Activated T-helper 2 cell treated with anti-CD3 and anti-CD28 coated beads, Interferon-gamma antibody, Interleukin-2, Interleukin-4, amounts not matched to agents 10 μg/mL and 5 μg/mL and 100 μg/mL, durations not matched to agents 14 hours and 24 hours and 36 hours (primary cell): ENCODE measurements at regions not wholly inside any gene's neighbourhood (a gene's known extent, or its start where the extent isn't known, plus 50 kb on each side); places are given as distances from the start of the nearest gene placed in this dataset.

Source experiments
- DNase-seq: peaks from one replicate; pipeline ENCODE4 v3.0.0; 2021; ENCODE audit warnings: low spot score
- H3K27ac Mint-ChIP-seq: one replicate; pipeline ENCODE4 v1.8.0; 2021; ENCODE audit warnings: mixed read lengths
- H3K27me3 Mint-ChIP-seq: one replicate; pipeline ENCODE4 v1.8.0; 2021; ENCODE audit warnings: low read depth, mixed read lengths
- H3K36me3 Mint-ChIP-seq: one replicate; pipeline ENCODE4 v1.8.0; 2021; ENCODE audit warnings: low read depth, mixed read lengths
- H3K4me1 Mint-ChIP-seq: one replicate; pipeline ENCODE4 v1.8.0; 2021; ENCODE audit warnings: low read depth, mixed read lengths
- H3K4me3 Mint-ChIP-seq: one replicate; pipeline ENCODE4 v1.8.0; 2021; ENCODE audit warnings: low read depth, mild to moderate bottlenecking, moderate library complexity, mixed read lengths
- H3K9me3 Mint-ChIP-seq: one replicate; pipeline ENCODE4 v1.8.0; 2021; ENCODE audit warnings: mixed read lengths
- intact Hi-C: fragments of 100-400 bp; cut with micrococcal nuclease; formaldehyde crosslinking; loops from one replicate; pipeline ENCODE4 v1.15.1; 2023

DNA sequence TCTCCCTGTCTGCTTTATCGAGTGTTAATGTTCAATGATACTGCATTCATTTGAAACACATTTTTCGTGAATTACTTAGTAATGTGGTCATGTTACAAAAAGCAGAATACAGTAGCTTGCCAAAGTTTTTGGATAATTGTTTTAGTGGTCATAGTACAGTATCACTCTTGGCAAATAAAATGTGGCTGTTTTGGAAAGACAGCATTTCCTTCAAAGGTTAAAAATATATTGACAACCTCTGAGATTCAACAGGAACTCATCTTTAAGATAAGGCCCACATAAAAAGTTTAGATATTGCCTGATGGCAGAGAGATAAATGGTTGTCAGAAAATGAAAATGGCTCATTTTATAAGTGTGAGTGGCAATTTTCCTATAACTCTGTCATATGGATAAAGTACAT is 297.7 kb upstream of the MAN1A1 start:
- Mint-ChIP-seq H3K27ac (no peak overlapping the region), H3K27me3 (peaks cover 30% of the 10 kb centered on the region), H3K9me3 (no peaks in the 10 kb centered on the region), H3K36me3 (no peaks in the 10 kb centered on the region), H3K4me3 (no peak overlapping the region), H3K4me1 (no peaks in the 10 kb centered on the region)
- intact Hi-C loops: no loop called here
- no peak for DNase-seq

DNA sequence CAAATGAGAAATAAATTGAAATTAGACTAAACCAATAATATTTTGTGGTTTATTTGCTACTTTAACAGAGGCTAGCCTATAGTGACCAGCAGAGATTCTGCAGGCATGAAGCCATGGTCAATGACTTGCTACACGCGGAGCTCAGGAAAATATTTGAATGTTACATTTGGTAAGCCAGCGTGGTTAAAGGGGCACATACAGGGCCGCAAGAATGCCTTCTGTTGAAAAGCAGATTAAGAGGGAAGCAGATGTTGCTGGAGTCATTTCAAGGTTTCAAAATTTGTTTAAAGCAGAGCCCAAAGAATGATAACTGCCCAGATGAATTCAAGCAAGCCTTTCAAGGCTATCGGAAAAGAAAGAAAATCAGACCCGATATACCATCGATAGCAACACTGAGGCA is 294.3 kb upstream of the MAN1A1 start:
- no peaks in the 10 kb centered on the region for H3K4me1 Mint-ChIP-seq
- no peaks in the 10 kb centered on the region for H3K36me3 Mint-ChIP-seq
- intact Hi-C loops: no loop called here
- H3K4me3 Mint-ChIP-seq: no peak overlapping the region
- DNase-seq: no peak
- H3K27ac Mint-ChIP-seq: no peak overlapping the region
- no peaks in the 10 kb centered on the region for H3K9me3 Mint-ChIP-seq
- H3K27me3 Mint-ChIP-seq: peaks cover 32% of the 10 kb centered on the region

DNA sequence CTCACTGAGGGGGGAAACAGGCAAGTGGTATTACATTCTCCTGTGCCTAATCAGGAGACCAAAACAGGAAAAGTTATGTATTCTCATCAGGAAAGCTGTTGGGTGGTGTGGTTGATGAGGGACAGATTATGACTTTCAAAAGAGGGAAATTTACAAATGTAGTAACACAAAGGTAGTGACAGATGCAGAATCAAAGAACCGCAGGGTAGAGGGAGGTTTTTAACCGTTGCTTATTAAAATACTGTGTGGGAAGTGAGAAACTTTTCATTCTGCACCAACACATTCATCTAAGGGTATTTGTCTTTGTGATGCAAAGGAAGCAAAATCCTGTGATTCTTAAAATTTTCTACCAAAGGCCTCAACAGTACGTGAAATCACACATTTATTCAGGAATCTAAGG is 288.2 kb upstream of the MAN1A1 start:
- Mint-ChIP-seq H3K27me3 (peaks cover 8% of the 10 kb centered on the region), H3K9me3 (no peaks in the 10 kb centered on the region), H3K4me1 (peaks cover 8% of the 10 kb centered on the region), H3K4me3 (no peak overlapping the region), H3K36me3 (no peaks in the 10 kb centered on the region), H3K27ac (no peak overlapping the region)
- intact Hi-C loops: no loop called here
- DNase-seq: no peak

DNA sequence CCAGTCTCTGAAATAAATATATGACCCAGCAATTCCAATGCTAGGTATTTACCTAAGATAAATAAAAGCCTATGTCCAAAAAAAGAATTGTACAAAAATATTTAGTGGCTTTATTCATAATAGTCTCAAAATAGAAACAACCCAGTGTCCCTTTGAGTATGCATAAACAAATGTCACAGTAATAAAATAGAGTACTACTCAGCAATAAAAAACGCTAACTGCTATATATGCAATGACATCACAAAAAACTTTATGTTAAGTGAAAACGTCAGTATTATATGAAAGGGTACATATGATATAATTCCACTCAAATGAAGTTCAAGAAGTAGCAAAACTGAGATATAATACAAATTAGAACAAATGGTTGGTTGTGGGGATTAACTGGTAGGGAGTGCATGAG is 286.5 kb upstream of the MAN1A1 start:
- H3K27me3 Mint-ChIP-seq: peaks cover 3% of the 10 kb centered on the region
- DNase-seq: no peak
- intact Hi-C loops: no loop called here
- no peak overlapping the region for H3K27ac Mint-ChIP-seq
- H3K9me3 Mint-ChIP-seq: no peaks in the 10 kb centered on the region
- no peak overlapping the region for H3K4me3 Mint-ChIP-seq
- peaks cover 8% of the 10 kb centered on the region for H3K4me1 Mint-ChIP-seq
- no peaks in the 10 kb centered on the region for H3K36me3 Mint-ChIP-seq

DNA sequence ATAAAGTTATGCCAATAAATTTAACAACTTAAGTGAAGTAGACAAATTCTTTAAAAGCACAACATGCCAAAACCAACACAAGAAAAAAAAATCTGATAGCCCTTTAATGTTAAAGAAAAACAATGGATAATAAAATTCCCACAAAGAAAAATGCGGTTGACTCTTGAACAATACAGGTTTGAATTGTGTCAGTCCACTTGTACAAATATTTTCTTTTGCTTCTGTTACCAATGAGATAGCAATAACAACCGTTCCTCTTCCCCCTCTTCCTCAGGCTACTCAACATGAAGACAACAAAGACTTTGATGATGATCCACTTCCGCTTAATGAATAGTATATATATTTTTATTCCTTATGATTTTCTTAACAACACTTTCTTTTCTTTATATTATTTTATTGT is 283.9 kb upstream of the MAN1A1 start:
- H3K27ac Mint-ChIP-seq: no peak overlapping the region
- no peak overlapping the region for H3K4me3 Mint-ChIP-seq
- DNase-seq: no peak
- no peaks in the 10 kb centered on the region for H3K36me3 Mint-ChIP-seq
- peaks cover 1% of the 10 kb centered on the region for H3K27me3 Mint-ChIP-seq
- H3K9me3 Mint-ChIP-seq: no peaks in the 10 kb centered on the region
- peaks cover 8% of the 10 kb centered on the region for H3K4me1 Mint-ChIP-seq
- intact Hi-C loops: no loop called here

DNA sequence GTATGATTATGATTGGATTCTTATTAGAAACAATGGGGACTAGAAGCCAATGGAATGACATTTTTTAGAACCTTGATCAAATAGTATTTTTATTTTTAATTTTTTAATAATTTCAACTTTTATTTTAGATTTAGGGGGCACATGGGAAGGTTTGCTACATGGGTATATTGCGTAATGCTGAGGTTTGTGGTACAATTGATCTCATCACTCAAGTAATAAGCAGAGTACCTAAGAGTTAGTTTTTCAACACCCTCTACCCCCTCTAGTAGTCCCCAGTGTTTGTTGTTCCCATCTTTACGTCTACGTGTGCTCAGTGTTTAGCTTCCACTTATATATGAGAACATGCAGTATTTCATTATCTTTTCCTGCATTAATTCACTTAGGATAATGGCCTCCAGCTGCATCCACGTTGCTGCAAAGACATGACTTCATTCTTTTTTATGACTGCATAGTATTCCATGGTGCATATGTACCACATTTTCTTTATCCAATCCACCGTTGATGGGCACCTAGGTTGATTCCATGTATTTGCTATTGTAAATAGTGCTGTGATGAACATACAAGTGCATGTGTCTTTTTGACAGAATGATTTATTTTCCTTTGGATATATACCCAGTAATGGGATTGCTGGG is 281.1 kb upstream of the MAN1A1 start:
- Mint-ChIP-seq H3K9me3 (no peaks in the 10 kb centered on the region), H3K27me3 (peaks cover 4% of the 10 kb centered on the region), H3K27ac (no peak overlapping the region), H3K36me3 (no peaks in the 10 kb centered on the region), H3K4me3 (no peak overlapping the region), H3K4me1 (no peaks in the 10 kb centered on the region)
- DNase-seq: no peak
- intact Hi-C loops: no loop called here

DNA sequence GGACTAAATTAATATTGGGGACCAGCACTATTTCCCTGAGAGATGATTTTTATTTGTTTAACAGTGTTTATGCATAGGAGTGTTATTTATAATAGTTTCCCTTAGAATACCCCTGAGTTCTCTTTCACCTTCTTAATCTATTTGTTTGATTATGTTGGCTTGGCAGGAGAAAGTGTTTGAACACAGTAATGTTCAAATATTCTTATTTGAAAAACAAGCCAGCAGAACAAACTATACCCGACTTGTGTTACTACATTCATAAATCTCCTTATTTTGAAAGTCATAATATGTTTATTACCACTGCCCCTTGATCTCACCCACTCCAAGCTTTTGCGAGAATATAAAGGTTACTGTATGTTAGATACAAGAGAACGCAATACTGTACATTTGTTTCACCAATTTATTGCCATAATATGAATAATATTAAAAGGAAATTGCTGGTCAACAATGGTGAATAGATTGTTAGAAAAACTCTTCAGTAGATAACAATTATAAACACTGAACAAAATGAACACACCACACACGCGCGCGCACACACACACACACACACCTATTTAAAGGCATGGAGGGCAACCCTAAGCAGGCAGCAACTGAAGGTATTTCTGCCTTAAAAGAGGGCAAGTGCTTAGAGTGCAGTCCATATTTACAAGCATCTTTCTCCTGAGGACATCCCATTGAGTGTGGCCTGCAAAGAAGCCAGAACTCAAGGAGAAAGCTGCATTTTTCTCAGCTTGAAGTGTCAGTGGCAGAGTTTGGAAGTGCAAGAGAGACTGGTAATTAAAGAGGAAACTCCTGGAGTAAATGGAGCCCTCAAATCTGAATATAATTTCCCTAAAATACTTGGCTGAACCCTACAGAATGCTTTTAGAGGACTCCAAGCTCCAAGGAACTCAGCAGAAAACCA is 279.4 kb upstream of the MAN1A1 start:
- no peak for DNase-seq
- intact Hi-C loops: no loop called here
- peaks cover 4% of the 10 kb centered on the region for H3K27me3 Mint-ChIP-seq
- no peak overlapping the region for H3K4me3 Mint-ChIP-seq
- no peaks in the 10 kb centered on the region for H3K4me1 Mint-ChIP-seq
- H3K27ac Mint-ChIP-seq: no peak overlapping the region
- H3K9me3 Mint-ChIP-seq: no peaks in the 10 kb centered on the region
- H3K36me3 Mint-ChIP-seq: no peaks in the 10 kb centered on the region

DNA sequence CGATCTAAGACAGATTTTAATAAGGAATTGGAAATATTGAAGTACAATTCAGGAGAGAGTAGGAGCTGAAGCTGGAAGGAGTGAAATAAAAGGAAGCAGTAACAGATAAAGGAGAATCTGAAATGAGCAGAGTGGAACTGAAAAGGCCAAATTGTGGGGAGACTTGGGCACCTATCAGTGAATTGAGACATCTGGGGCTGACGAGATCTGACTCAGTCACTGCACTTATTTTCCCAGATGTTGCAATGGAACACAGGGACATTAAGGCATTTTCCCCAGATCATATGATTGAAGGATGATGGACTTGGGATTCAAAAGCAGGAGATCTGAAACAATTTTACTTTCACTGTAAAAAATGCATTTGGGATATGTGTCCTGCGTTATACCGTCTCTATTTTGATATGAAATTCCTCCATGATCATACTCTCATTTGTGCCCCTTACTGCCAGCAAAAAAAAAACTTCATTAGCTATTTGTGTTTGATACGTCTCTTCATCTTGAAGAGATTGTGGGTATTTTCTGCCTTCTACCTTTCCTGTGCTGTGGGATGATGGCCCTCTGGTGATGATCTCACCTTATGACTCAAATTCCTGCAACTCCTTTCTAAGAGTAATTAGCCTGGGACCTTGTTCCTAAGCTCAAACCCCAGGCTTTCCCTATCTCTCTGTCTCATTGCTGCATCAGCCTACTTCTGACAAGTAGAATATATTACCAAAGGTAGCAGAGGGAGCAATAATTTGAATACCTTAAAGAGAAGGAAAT is 278.5 kb upstream of the MAN1A1 start:
- no peak for DNase-seq
- H3K27ac Mint-ChIP-seq: no peak overlapping the region
- intact Hi-C loops: no loop called here
- H3K36me3 Mint-ChIP-seq: no peaks in the 10 kb centered on the region
- H3K4me3 Mint-ChIP-seq: no peak overlapping the region
- H3K9me3 Mint-ChIP-seq: no peaks in the 10 kb centered on the region
- peaks cover 4% of the 10 kb centered on the region for H3K27me3 Mint-ChIP-seq
- H3K4me1 Mint-ChIP-seq: no peaks in the 10 kb centered on the region

DNA sequence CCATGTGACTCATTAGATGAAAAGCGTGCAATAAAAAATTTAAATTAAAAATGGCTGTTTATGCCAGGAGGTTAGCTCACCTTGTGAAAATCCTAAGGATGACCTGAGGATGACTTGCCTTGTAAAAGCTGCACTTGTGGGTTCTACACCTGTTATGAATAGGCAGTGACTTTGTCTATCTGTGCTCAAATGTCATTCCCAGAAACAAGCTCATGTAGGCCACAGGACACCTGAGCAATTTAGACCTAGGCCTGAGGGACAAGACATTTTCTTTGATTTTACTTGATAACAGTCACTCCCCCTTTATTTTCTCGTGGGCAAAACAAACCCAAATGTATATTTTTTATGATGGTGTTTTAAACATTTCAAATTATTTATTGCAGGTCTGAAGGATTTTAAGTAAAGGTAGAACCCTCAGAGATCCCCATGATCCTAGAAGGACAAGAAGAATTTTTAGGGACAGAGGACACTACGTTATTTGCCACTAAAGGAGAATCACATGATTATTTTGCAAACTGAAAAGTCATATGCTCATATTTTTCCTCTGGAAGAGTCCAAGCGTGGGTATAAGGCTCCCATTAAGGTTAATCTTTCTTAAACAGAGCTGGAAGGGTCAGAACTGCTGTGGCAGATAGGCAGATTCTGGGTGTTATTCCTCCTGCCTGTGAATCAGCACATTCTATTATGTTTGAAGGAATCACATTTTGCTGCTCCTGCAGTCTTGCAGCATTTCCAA is 277.5 kb upstream of the MAN1A1 start:
- intact Hi-C loops: no loop called here
- DNase-seq: no peak
- Mint-ChIP-seq H3K36me3 (no peaks in the 10 kb centered on the region), H3K9me3 (no peaks in the 10 kb centered on the region), H3K4me1 (no peaks in the 10 kb centered on the region), H3K4me3 (no peak overlapping the region), H3K27me3 (peaks cover 3% of the 10 kb centered on the region), H3K27ac (no peak overlapping the region)

DNA sequence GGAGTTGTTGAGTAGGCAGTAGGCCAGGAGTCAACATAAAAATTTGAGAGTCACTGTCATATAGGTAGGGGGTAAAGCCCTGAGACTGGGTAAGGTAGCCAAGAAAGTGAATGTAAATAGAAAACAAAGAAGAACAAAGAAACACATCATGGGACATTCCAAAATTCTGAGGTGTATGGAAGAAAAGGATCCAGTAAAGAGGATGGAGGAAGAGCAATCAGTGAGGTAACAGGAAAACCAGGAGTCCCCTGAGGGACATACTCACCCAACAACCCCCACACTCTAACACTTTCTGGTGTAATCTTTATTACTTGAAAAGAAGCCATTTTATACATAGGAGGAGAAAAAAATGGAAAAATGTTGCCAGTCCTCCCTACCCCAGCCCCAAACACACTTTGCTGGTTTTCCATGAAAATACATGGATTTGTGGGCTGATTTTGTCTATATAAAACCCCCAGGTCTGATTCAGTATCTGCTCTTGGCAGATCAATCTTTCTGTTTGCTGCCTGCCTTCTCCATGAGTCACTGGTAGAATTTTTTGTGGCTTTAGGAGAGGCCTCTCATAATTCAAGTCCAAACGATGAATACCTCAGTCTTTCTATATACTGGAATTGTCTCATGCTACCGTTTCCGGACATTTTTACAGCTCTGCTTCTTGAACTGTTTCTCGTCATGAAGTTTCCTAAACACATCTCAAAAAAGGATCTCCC is 271.4 kb upstream of the MAN1A1 start:
- no peaks in the 10 kb centered on the region for H3K4me1 Mint-ChIP-seq
- no peak overlapping the region for H3K27ac Mint-ChIP-seq
- H3K9me3 Mint-ChIP-seq: no peaks in the 10 kb centered on the region
- peaks cover 15% of the 10 kb centered on the region for H3K27me3 Mint-ChIP-seq
- H3K36me3 Mint-ChIP-seq: no peaks in the 10 kb centered on the region
- DNase-seq: no peak
- H3K4me3 Mint-ChIP-seq: no peak overlapping the region
- intact Hi-C loops: no loop called here

DNA sequence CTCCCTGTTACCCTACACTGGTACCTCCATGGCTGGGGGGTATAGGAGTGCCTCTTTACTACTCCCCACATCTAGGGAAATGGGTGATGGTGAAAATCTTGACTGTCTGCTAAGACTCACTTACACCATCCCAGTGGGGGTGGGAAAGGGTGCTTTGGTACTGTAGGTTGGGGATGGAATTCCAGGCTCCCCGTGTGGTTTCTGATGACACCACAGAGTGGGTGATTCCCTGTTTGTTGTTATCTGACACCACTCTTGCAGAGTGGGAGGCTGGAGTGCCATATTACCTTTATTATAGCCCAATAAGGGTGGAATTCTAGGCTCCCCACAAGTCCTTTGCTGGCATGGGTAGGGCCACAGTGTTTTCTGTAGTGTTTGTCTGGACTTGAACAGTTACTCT is 264.6 kb upstream of the MAN1A1 start:
- Mint-ChIP-seq H3K4me1 (peaks cover 5% of the 10 kb centered on the region), H3K4me3 (no peak overlapping the region), H3K36me3 (no peaks in the 10 kb centered on the region), H3K9me3 (no peaks in the 10 kb centered on the region), H3K27ac (no peak overlapping the region), H3K27me3 (peaks cover 28% of the 10 kb centered on the region)
- intact Hi-C loops: no loop called here
- no peak for DNase-seq

DNA sequence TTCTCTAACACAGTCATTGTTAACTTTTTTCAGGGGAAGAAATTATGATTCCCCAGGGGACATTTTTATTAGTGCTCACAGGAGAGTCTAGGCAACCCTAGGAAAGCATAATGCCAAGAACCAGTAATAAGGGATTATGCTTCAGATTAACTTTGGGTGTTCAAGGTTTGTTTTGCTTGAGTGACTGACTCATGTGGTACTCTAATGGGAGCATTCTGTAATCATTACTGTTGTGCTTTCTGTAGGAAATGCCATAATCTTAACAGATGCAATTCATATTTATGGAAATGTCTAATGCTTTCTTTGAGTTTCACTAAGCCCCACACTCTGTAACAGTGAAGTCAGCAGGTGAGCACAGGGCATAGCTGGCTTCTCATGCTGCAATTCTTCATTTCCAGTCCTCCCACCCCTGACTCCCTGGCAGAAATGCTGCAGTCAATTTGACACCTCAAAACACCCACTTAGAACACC is 263.4 kb upstream of the MAN1A1 start:
- Mint-ChIP-seq H3K4me3 (no peak overlapping the region), H3K36me3 (no peaks in the 10 kb centered on the region), H3K4me1 (peaks cover 5% of the 10 kb centered on the region), H3K27me3 (peaks cover 26% of the 10 kb centered on the region), H3K9me3 (no peaks in the 10 kb centered on the region), H3K27ac (no peak overlapping the region)
- intact Hi-C loops: no loop called here
- no peak for DNase-seq
